ENCODE measurements at regions not wholly inside any gene's neighbourhood (a gene's known extent, or its start where the extent isn't known, plus 50 kb on each side); places are given as distances from the start of the nearest gene placed in this dataset.
A peak's percentile ranks its signal among the peaks of the same experiment; 100 is the strongest.

- no CpG with 5 or more reads among the region's 11 CpGs for WGBS (ENCODE audit: extremely low coverage, insufficient coverage, insufficient read length)
- H2AK5ac ChIP-seq (ENCODE audit: low read length) = no peak overlapping the region
These were observed 462.3 kb upstream of the PPP2R3A start for GRCh38 chr3:135503065-135503759.

GRCh38 chr3:135503760-135504686 is 461.5 kb upstream of the PPP2R3A start:
- DNase-seq = peak; percentile 44 to 78
- no peak overlapping the region for H4K12ac ChIP-seq (ENCODE audit: low read depth, low read length)
- no peak overlapping the region for H3K4ac ChIP-seq (ENCODE audit: low read depth, low read length)
- H2AFZ ChIP-seq (ENCODE audit: insufficient read depth, low read length, poor library complexity) = no peak overlapping the region
- H4K91ac ChIP-seq (ENCODE audit: low read depth, low read length) = no peak overlapping the region
- H3K27ac ChIP-seq (ENCODE audit: low read depth, low read length) = no peak overlapping the region
- no peak overlapping the region for H2AK5ac ChIP-seq (ENCODE audit: low read length)
- no peak overlapping the region for H3K4me2 ChIP-seq (ENCODE audit: low read length)
- no peak overlapping the region for H2BK120ac ChIP-seq (ENCODE audit: insufficient read depth, low read length, poor library complexity)
- WGBS (ENCODE audit: extremely low coverage, insufficient coverage, insufficient read length) = no CpG with 5 or more reads among the region's 18 CpGs
- H3K9ac ChIP-seq (ENCODE audit: low read length) = no peak overlapping the region
- H3K36me3 ChIP-seq (ENCODE audit: control insufficient read depth in 1 of 2, insufficient read depth in 2 of 2, low read length in 2 of 2) = no peaks in the 10 kb centered on the region
- no peak overlapping the region for H3K14ac ChIP-seq (ENCODE audit: low read length)
- no peak overlapping the region for H3K23ac ChIP-seq (ENCODE audit: low read length)
- no peaks in the 10 kb centered on the region for H3K9me3 ChIP-seq (ENCODE audit: insufficient read depth, low read depth, low read length)
- H3K79me1 ChIP-seq (ENCODE audit: low read length) = no peaks in the 10 kb centered on the region
- no peak overlapping the region for H2BK12ac ChIP-seq (ENCODE audit: low read length)
- H2BK5ac ChIP-seq (ENCODE audit: low read depth, low read length, poor library complexity) = no peak overlapping the region
- H3K79me2 ChIP-seq (ENCODE audit: control insufficient read depth, insufficient read depth, low read length, poor library complexity) = no peaks in the 10 kb centered on the region
- H4K8ac ChIP-seq (ENCODE audit: low read depth, low read length) = no peak overlapping the region
- no peaks in the 10 kb centered on the region for H3K27me3 ChIP-seq (ENCODE audit: insufficient read depth, low read length)
- no peak overlapping the region for H3K18ac ChIP-seq (ENCODE audit: low read length)
- no peaks in the 10 kb centered on the region for H3K4me1 ChIP-seq (ENCODE audit: control insufficient read depth in 1 of 2, insufficient read depth in 2 of 2, low read length in 2 of 2)
- no peak overlapping the region for H3K4me3 ChIP-seq (ENCODE audit: low read depth, low read length)

More at GRCh38 chr3:135503065-135503759, 462.3 kb upstream of the PPP2R3A start:
- no peak overlapping the region for H3K14ac ChIP-seq (ENCODE audit: low read length)
- H3K4me1 ChIP-seq (ENCODE audit: control insufficient read depth in 1 of 2, insufficient read depth in 2 of 2, low read length in 2 of 2) = no peaks in the 10 kb centered on the region
- H2AFZ ChIP-seq (ENCODE audit: insufficient read depth, low read length, poor library complexity) = no peak overlapping the region
- H3K36me3 ChIP-seq (ENCODE audit: control insufficient read depth in 1 of 2, insufficient read depth in 2 of 2, low read length in 2 of 2) = no peaks in the 10 kb centered on the region
- H4K8ac ChIP-seq (ENCODE audit: low read depth, low read length) = no peak overlapping the region
- no peaks in the 10 kb centered on the region for H3K9me3 ChIP-seq (ENCODE audit: insufficient read depth, low read depth, low read length)
- no peak overlapping the region for H3K23ac ChIP-seq (ENCODE audit: low read length)
- no peak overlapping the region for H3K9ac ChIP-seq (ENCODE audit: low read length)
- no peak overlapping the region for H2BK5ac ChIP-seq (ENCODE audit: low read depth, low read length, poor library complexity)
- H3K4ac ChIP-seq (ENCODE audit: low read depth, low read length) = no peak overlapping the region
- no peak overlapping the region for H2BK12ac ChIP-seq (ENCODE audit: low read length)
- H3K27me3 ChIP-seq (ENCODE audit: insufficient read depth, low read length) = no peaks in the 10 kb centered on the region
- H2BK120ac ChIP-seq (ENCODE audit: insufficient read depth, low read length, poor library complexity) = no peak overlapping the region
- no peak overlapping the region for H3K27ac ChIP-seq (ENCODE audit: low read depth, low read length)
- no peak overlapping the region for H3K4me3 ChIP-seq (ENCODE audit: low read depth, low read length)
- H3K18ac ChIP-seq (ENCODE audit: low read length) = no peak overlapping the region
- no peaks in the 10 kb centered on the region for H3K79me1 ChIP-seq (ENCODE audit: low read length)
- H3K4me2 ChIP-seq (ENCODE audit: low read length) = no peak overlapping the region
- no peak overlapping the region for H4K12ac ChIP-seq (ENCODE audit: low read depth, low read length)
- no peaks in the 10 kb centered on the region for H3K79me2 ChIP-seq (ENCODE audit: control insufficient read depth, insufficient read depth, low read length, poor library complexity)
- no peak for DNase-seq
- H4K91ac ChIP-seq (ENCODE audit: low read depth, low read length) = no peak overlapping the region

- no peak overlapping the region for H2AK5ac ChIP-seq (ENCODE audit: low read length)
- H3K9ac ChIP-seq (ENCODE audit: low read length) = no peak overlapping the region
- peak overlapping the region; percentile 33 for H2BK120ac ChIP-seq (ENCODE audit: insufficient read depth, low read length, poor library complexity)
- no peaks in the 10 kb centered on the region for H3K36me3 ChIP-seq (ENCODE audit: control insufficient read depth in 1 of 2, insufficient read depth in 2 of 2, low read length in 2 of 2)
- H3K4me2 ChIP-seq (ENCODE audit: low read length) = no peak overlapping the region
- H4K8ac ChIP-seq (ENCODE audit: low read depth, low read length) = peak overlapping the region; percentile 47
- H3K27me3 ChIP-seq (ENCODE audit: insufficient read depth, low read length) = no peaks in the 10 kb centered on the region
- peak overlapping the region; percentile 37 for H4K91ac ChIP-seq (ENCODE audit: low read depth, low read length)
- no peak overlapping the region for H3K23ac ChIP-seq (ENCODE audit: low read length)
- H3K9me3 ChIP-seq (ENCODE audit: insufficient read depth, low read depth, low read length) = no peaks in the 10 kb centered on the region
- H3K4ac ChIP-seq (ENCODE audit: low read depth, low read length) = no peak overlapping the region
- no CpG with 5 or more reads among the region's 5 CpGs for WGBS (ENCODE audit: extremely low coverage, insufficient coverage, insufficient read length)
- H3K4me3 ChIP-seq (ENCODE audit: low read depth, low read length) = no peak overlapping the region
- no peak overlapping the region for H2BK5ac ChIP-seq (ENCODE audit: low read depth, low read length, poor library complexity)
- no peak overlapping the region for H3K14ac ChIP-seq (ENCODE audit: low read length)
- peaks cover 2% of the 10 kb centered on the region for H3K79me2 ChIP-seq (ENCODE audit: control insufficient read depth, insufficient read depth, low read length, poor library complexity)
- no peak overlapping the region for H4K12ac ChIP-seq (ENCODE audit: low read depth, low read length)
- DNase-seq = no peak
- no peak overlapping the region for H3K18ac ChIP-seq (ENCODE audit: low read length)
- H3K79me1 ChIP-seq (ENCODE audit: low read length) = peaks cover 3% of the 10 kb centered on the region
- no peak overlapping the region for H2AFZ ChIP-seq (ENCODE audit: insufficient read depth, low read length, poor library complexity)
- H3K4me1 ChIP-seq (ENCODE audit: control insufficient read depth in 1 of 2, insufficient read depth in 2 of 2, low read length in 2 of 2) = peaks cover 4 to 5% of the 10 kb centered on the region in 2 experiments
- H2BK12ac ChIP-seq (ENCODE audit: low read length) = peak overlapping the region; percentile 49
- no peak overlapping the region for H3K27ac ChIP-seq (ENCODE audit: low read depth, low read length)
These were observed 452.1 kb upstream of the PPP2R3A start for GRCh38 chr3:135513106-135514059.

- H3K27me3 ChIP-seq (ENCODE audit: insufficient read depth, low read length) = no peaks in the 10 kb centered on the region
- H4K91ac ChIP-seq (ENCODE audit: low read depth, low read length) = no peak overlapping the region
- H4K12ac ChIP-seq (ENCODE audit: low read depth, low read length) = no peak overlapping the region
- H2BK120ac ChIP-seq (ENCODE audit: insufficient read depth, low read length, poor library complexity) = peak overlapping the region; percentile 60
- no peak overlapping the region for H3K4ac ChIP-seq (ENCODE audit: low read depth, low read length)
- H3K9me3 ChIP-seq (ENCODE audit: insufficient read depth, low read depth, low read length) = no peaks in the 10 kb centered on the region
- DNase-seq = no peak
- peak overlapping the region; percentile 58 for H2BK12ac ChIP-seq (ENCODE audit: low read length)
- H3K36me3 ChIP-seq (ENCODE audit: control insufficient read depth in 1 of 2, insufficient read depth in 2 of 2, low read length in 2 of 2) = no peaks in the 10 kb centered on the region
- peaks cover 3% of the 10 kb centered on the region for H3K79me1 ChIP-seq (ENCODE audit: low read length)
- no peak overlapping the region for H3K4me3 ChIP-seq (ENCODE audit: low read depth, low read length)
- no peak overlapping the region for H2BK5ac ChIP-seq (ENCODE audit: low read depth, low read length, poor library complexity)
- no peak overlapping the region for H3K9ac ChIP-seq (ENCODE audit: low read length)
- H3K4me2 ChIP-seq (ENCODE audit: low read length) = no peak overlapping the region
- H3K18ac ChIP-seq (ENCODE audit: low read length) = no peak overlapping the region
- H4K8ac ChIP-seq (ENCODE audit: low read depth, low read length) = peak overlapping the region; percentile 47
- peaks cover 2% of the 10 kb centered on the region for H3K79me2 ChIP-seq (ENCODE audit: control insufficient read depth, insufficient read depth, low read length, poor library complexity)
- H3K23ac ChIP-seq (ENCODE audit: low read length) = no peak overlapping the region
- H3K4me1 ChIP-seq (ENCODE audit: control insufficient read depth in 1 of 2, insufficient read depth in 2 of 2, low read length in 2 of 2) = peaks cover 4 to 5% of the 10 kb centered on the region in 2 experiments
- no peak overlapping the region for H3K14ac ChIP-seq (ENCODE audit: low read length)
- H3K27ac ChIP-seq (ENCODE audit: low read depth, low read length) = no peak overlapping the region
- H2AFZ ChIP-seq (ENCODE audit: insufficient read depth, low read length, poor library complexity) = no peak overlapping the region
- no peak overlapping the region for H2AK5ac ChIP-seq (ENCODE audit: low read length)
- WGBS (ENCODE audit: extremely low coverage, insufficient coverage, insufficient read length) = no CpG with 5 or more reads among the region's 4 CpGs
These were observed 451.5 kb upstream of the PPP2R3A start for GRCh38 chr3:135514060-135514448.

All from trophoblast cell (in vitro differentiated cells and primary cell).